ENCODE measurements at regions not wholly inside any gene's neighbourhood (a gene's known extent, or its start where the extent isn't known, plus 50 kb on each side); places are given as distances from the start of the nearest gene placed in this dataset.

- CTCF ChIA-PET = no interaction called here
Observed at GRCh38 chr18:60232541-60232940, 140.0 kb downstream of the MC4R start.

GRCh38 chr18:60228609-60229595 is 143.7 kb downstream of the MC4R start:
- H3K36me3 ChIP-seq (replicated peaks in 1 of 2; ENCODE audit: control insufficient read depth in 1 of 2, insufficient read depth in 2 of 2, low read length in 1 of 2) = no peaks in the 10 kb centered on the region
- no peak overlapping the region for H3K4me2 ChIP-seq
- no peaks in the 10 kb centered on the region for H3K27me3 ChIP-seq (ENCODE audit: insufficient read depth)
- no peaks in the 10 kb centered on the region for H3K79me2 ChIP-seq (ENCODE audit: insufficient read depth)
- no peak overlapping the region for H3K9ac ChIP-seq
- H4K20me1 ChIP-seq (ENCODE audit: insufficient read depth) = no peaks in the 10 kb centered on the region
- WGBS (ENCODE audit: low lambda C conversion rate) = 83% methylated on average over 8 of the region's 8 CpGs
- no peaks in the 10 kb centered on the region for H3K9me2 ChIP-seq
- no peaks in the 10 kb centered on the region for H3K4me1 ChIP-seq (ENCODE audit: control insufficient read depth in 1 of 2, insufficient read depth in 2 of 2, low read depth in 1 of 2, low read length in 1 of 2)
- no peak overlapping the region for H2AFZ ChIP-seq (ENCODE audit: low read depth)
- DNase-seq = no peak
- no peaks in the 10 kb centered on the region for H3F3A ChIP-seq (replicated peaks; ENCODE audit: insufficient read depth)
- CTCF ChIA-PET = interaction anchor here (0.6 to 1.1 kb wide), 2 partner anchors 10 to 21 kb away, joined by 3 read pairs; no protein-coding TSS in a partner anchor
- POLR2A ChIA-PET = no interaction called here
- H3K27ac ChIP-seq (ENCODE audit: low read depth in 2 of 2, low read length in 1 of 2) = no peak overlapping the region
- peaks cover 7% of the 10 kb centered on the region; the same call in 1 of the 2 replicates for H3K9me3 ChIP-seq
- no peak overlapping the region for H3K4me3 ChIP-seq (ENCODE audit: low read depth in 2 of 2, low read length in 1 of 2)
- TF ChIP-seq EP300 (IDR thresholded peaks at IDR 0.05; ENCODE audit: borderline replicate concordance in 1 of 2, low read depth in 1 of 2, low read length in 1 of 2) = no peak
- no peak for TF ChIP-seq MXI1 (IDR thresholded peaks at IDR 0.05; ENCODE audit: low read depth, low read length)
- TF ChIP-seq IRF3 (IDR thresholded peaks at IDR 0.05; ENCODE audit: low read depth, low read length) = no peak
- no peak for TF ChIP-seq RXRA (IDR thresholded peaks at IDR 0.05; ENCODE audit: borderline replicate concordance, low read depth)
- TF ChIP-seq JUND (IDR thresholded peaks at IDR 0.05) = no peak
- TF ChIP-seq MEF2A (IDR thresholded peaks at IDR 0.05; ENCODE audit: borderline replicate concordance, low read depth) = no peak
- no peak for TF ChIP-seq MAX (IDR thresholded peaks at IDR 0.05; ENCODE audit: low read depth)
- TF ChIP-seq EZH2phosphoT487 (IDR thresholded peaks at IDR 0.05; ENCODE audit: borderline replicate concordance, low read depth) = no peak
- TF ChIP-seq TCF12 (IDR thresholded peaks at IDR 0.05) = no peak
- TF ChIP-seq CTCF (IDR thresholded peaks at IDR 0.05) = no peak
- no peak for TF ChIP-seq ELF1 (IDR thresholded peaks at IDR 0.05)
- no peak for TF ChIP-seq ZBTB33 (IDR thresholded peaks at IDR 0.05; ENCODE audit: borderline replicate concordance, low read depth)
- no peak for TF ChIP-seq RFX5 (IDR thresholded peaks at IDR 0.05; ENCODE audit: low read length)
- no peak for TF ChIP-seq SIN3A (IDR thresholded peaks at IDR 0.05; ENCODE audit: borderline replicate concordance, low read depth, low read length)
- no peak for TF ChIP-seq RCOR1 (IDR thresholded peaks at IDR 0.05; ENCODE audit: low read length)

More at GRCh38 chr18:60232541-60232940, 140.0 kb downstream of the MC4R start:
- no peaks in the 10 kb centered on the region for H3K9me3 ChIP-seq
- H3F3A ChIP-seq (replicated peaks; ENCODE audit: insufficient read depth) = no peaks in the 10 kb centered on the region
- H3K36me3 ChIP-seq (replicated peaks in 1 of 2; ENCODE audit: control insufficient read depth in 1 of 2, insufficient read depth in 2 of 2, low read length in 1 of 2) = no peaks in the 10 kb centered on the region
- H3K79me2 ChIP-seq (ENCODE audit: insufficient read depth) = no peaks in the 10 kb centered on the region
- H3K9me2 ChIP-seq = no peaks in the 10 kb centered on the region
- H3K4me3 ChIP-seq (ENCODE audit: low read depth in 2 of 2, low read length in 1 of 2) = no peak overlapping the region
- POLR2A ChIA-PET = no interaction called here
- H3K9ac ChIP-seq = no peak overlapping the region
- TF ChIP-seq FOSL2 (IDR thresholded peaks at IDR 0.05; ENCODE audit: borderline replicate concordance, low read depth) (peak; percentile 48; the same call in 1 of the 2 replicates), JUND (IDR thresholded peaks at IDR 0.05) (peak; percentile 35), RFX5 (IDR thresholded peaks at IDR 0.05; ENCODE audit: low read length) (no peak), PBX3 (IDR thresholded peaks at IDR 0.05) (peak; percentile 15; the same call in 1 of the 2 replicates), EP300 (IDR thresholded peaks at IDR 0.05; ENCODE audit: borderline replicate concordance in 1 of 2, low read depth in 1 of 2, low read length in 1 of 2) (0 out of 4 replicates have a peak, but pooled peaks of 1 of the 2 experiments have one; percentile 31), NRF1 (IDR thresholded peaks at IDR 0.05; ENCODE audit: low read depth, low read length) (no peak), TCF12 (IDR thresholded peaks at IDR 0.05) (peak; percentile 64)
- no peak overlapping the region for H3K4me2 ChIP-seq
- H2AFZ ChIP-seq (ENCODE audit: low read depth) = no peak overlapping the region
- H3K27ac ChIP-seq (ENCODE audit: low read depth in 2 of 2, low read length in 1 of 2) = no peak overlapping the region
- no peaks in the 10 kb centered on the region for H4K20me1 ChIP-seq (ENCODE audit: insufficient read depth)
- no peaks in the 10 kb centered on the region for H3K27me3 ChIP-seq (ENCODE audit: insufficient read depth)
- DNase-seq = no peak
- H3K4me1 ChIP-seq (ENCODE audit: control insufficient read depth in 1 of 2, insufficient read depth in 2 of 2, low read depth in 1 of 2, low read length in 1 of 2) = no peaks in the 10 kb centered on the region
